ENCODE measurements at regions not wholly inside any gene's neighbourhood (a gene's known extent, or its start where the extent isn't known, plus 50 kb on each side); places are given as distances from the start of the nearest gene placed in this dataset.

- DNase-seq = no peak
Observed at GRCh38 chr1:83813576-83813975, 185.4 kb downstream of the TTLL7 start.

- no peak for DNase-seq
Observed at GRCh38 chr1:83810144-83810543, 188.8 kb downstream of the TTLL7 start.

- no peak for DNase-seq
Observed at GRCh38 chr1:83808536-83808935, 190.4 kb downstream of the TTLL7 start.

- no peak for DNase-seq
Observed at GRCh38 chr1:83807821-83808220, 191.1 kb downstream of the TTLL7 start.

- no peak for DNase-seq
Observed at GRCh38 chr1:83807231-83807630, 191.7 kb downstream of the TTLL7 start.

GRCh38 chr1:83805921-83806320 is 193.0 kb downstream of the TTLL7 start:
- DNase-seq = no peak

- no peak for DNase-seq
Observed at GRCh38 chr1:83802460-83803152, 196.3 kb downstream of the TTLL7 start.

GRCh38 chr1:83802023-83802422 is 196.9 kb downstream of the TTLL7 start:
- no peak for DNase-seq

- no peak for DNase-seq
Observed at GRCh38 chr1:83800066-83800465, 198.9 kb downstream of the TTLL7 start.

GRCh38 chr1:83799594-83799993 is 199.3 kb downstream of the TTLL7 start:
- DNase-seq = no peak

GRCh38 chr1:83798965-83799364 is 200.0 kb downstream of the TTLL7 start:
- no peak for DNase-seq

GRCh38 chr1:83796409-83796808 is 202.5 kb downstream of the TTLL7 start:
- DNase-seq = no peak

- no peak for DNase-seq
Observed at GRCh38 chr1:83794384-83794783, 204.5 kb downstream of the TTLL7 start.

GRCh38 chr1:83791821-83792437 is 207.0 kb downstream of the TTLL7 start:
- DNase-seq = no peak

GRCh38 chr1:83790446-83790845 is 208.5 kb downstream of the TTLL7 start:
- DNase-seq = no peak

GRCh38 chr1:83787246-83787998 is 211.5 kb downstream of the TTLL7 start:
- no peak for DNase-seq

GRCh38 chr1:83781667-83782066 is 217.3 kb downstream of the TTLL7 start:
- DNase-seq = no peak

- no peak for DNase-seq
Observed at GRCh38 chr1:83779565-83779964, 219.4 kb downstream of the TTLL7 start.

- no peak for DNase-seq
Observed at GRCh38 chr1:83777758-83778101, 221.2 kb downstream of the TTLL7 start.

- no peak for DNase-seq
Observed at GRCh38 chr1:83776913-83777757, 221.8 kb downstream of the TTLL7 start.

GRCh38 chr1:83775977-83776603 is 222.8 kb downstream of the TTLL7 start:
- no peak for DNase-seq

- DNase-seq = no peak
Observed at GRCh38 chr1:83773059-83773458, 225.9 kb downstream of the TTLL7 start.

- DNase-seq = no peak
Observed at GRCh38 chr1:83770319-83770661, 228.6 kb downstream of the TTLL7 start.

Measured in NCI-H226 (cell line).